ENCODE measurements at regions not wholly inside any gene's neighbourhood (a gene's known extent, or its start where the extent isn't known, plus 50 kb on each side); places are given as distances from the start of the nearest gene placed in this dataset.
"Not testable (repeated sequence)": the region's sequence is repeated elsewhere in the genome, so short reads cannot be mapped to it uniquely, and the experiment has no call there.

- no peak for TF ChIP-seq CTCF (IDR thresholded peaks at IDR 0.05)
- H3K27ac ChIP-seq, result no peak overlapping the region
- H3K9me3 ChIP-seq, result no peaks in the 10 kb centered on the region
- H3K4me1 ChIP-seq, result peaks cover 0 to 8% of the 10 kb centered on the region in 2 donors
- DNase-seq (ENCODE audit: low spot score), result no peak
- no peak overlapping the region for H3K4me3 ChIP-seq
- H3K36me3 ChIP-seq, result no peaks in the 10 kb centered on the region
- no peaks in the 10 kb centered on the region for H3K27me3 ChIP-seq
These were observed 155.1 kb upstream of the AUTS2 start for GRCh38 chr7:69443136-69443535.

GRCh38 chr7:69445541-69445940 is 152.7 kb upstream of the AUTS2 start:
- H3K9me3 ChIP-seq, result no peaks in the 10 kb centered on the region

GRCh38 chr7:69446213-69446612 is 152.1 kb upstream of the AUTS2 start:
- not testable (repeated sequence) for H3K27me3 ChIP-seq; H3K36me3 ChIP-seq; DNase-seq (ENCODE audit: low spot score); H3K27ac ChIP-seq; H3K4me3 ChIP-seq; H3K9me3 ChIP-seq; H3K4me1 ChIP-seq

More at GRCh38 chr7:69445541-69445940, 152.7 kb upstream of the AUTS2 start:
- H3K27ac ChIP-seq, result no peak overlapping the region
- H3K4me1 ChIP-seq, result no peaks in the 10 kb centered on the region
- DNase-seq (ENCODE audit: low spot score), result no peak
- TF ChIP-seq CTCF (IDR thresholded peaks at IDR 0.05), result no peak
- H3K4me3 ChIP-seq, result no peak overlapping the region
- H3K36me3 ChIP-seq, result no peaks in the 10 kb centered on the region
- no peaks in the 10 kb centered on the region for H3K27me3 ChIP-seq

GRCh38 chr7:69448071-69448470 is 150.2 kb upstream of the AUTS2 start:
- Histone ChIP-seq H3K4me3 (no peak overlapping the region), H3K9me3 (no peaks in the 10 kb centered on the region), H3K27ac (no peak overlapping the region), H3K36me3 (no peaks in the 10 kb centered on the region), H3K27me3 (no peaks in the 10 kb centered on the region), H3K4me1 (no peaks in the 10 kb centered on the region)
- TF ChIP-seq CTCF (IDR thresholded peaks at IDR 0.05), result no peak
- DNase-seq (ENCODE audit: low spot score), result no peak

- Histone ChIP-seq H3K27me3 (no peaks in the 10 kb centered on the region), H3K4me1 (no peaks in the 10 kb centered on the region), H3K36me3 (no peaks in the 10 kb centered on the region), H3K9me3 (no peaks in the 10 kb centered on the region), H3K4me3 (no peak overlapping the region), H3K27ac (no peak overlapping the region)
- DNase-seq (ENCODE audit: low spot score), result no peak
- no peak for TF ChIP-seq CTCF (IDR thresholded peaks at IDR 0.05)
These were observed 147.8 kb upstream of the AUTS2 start for GRCh38 chr7:69450456-69450855.

GRCh38 chr7:69451715-69452114 is 146.6 kb upstream of the AUTS2 start:
- Histone ChIP-seq H3K4me1 (no peaks in the 10 kb centered on the region), H3K9me3 (no peaks in the 10 kb centered on the region), H3K27me3 (no peaks in the 10 kb centered on the region), H3K27ac (no peak overlapping the region), H3K36me3 (no peaks in the 10 kb centered on the region), H3K4me3 (no peak overlapping the region)
- TF ChIP-seq CTCF (IDR thresholded peaks at IDR 0.05), result no peak
- no peak for DNase-seq (ENCODE audit: low spot score)
